ENCODE measurements at regions not wholly inside any gene's neighbourhood (a gene's known extent, or its start where the extent isn't known, plus 50 kb on each side); places are given as distances from the start of the nearest gene placed in this dataset.
"Not testable (repeated sequence)": the region's sequence is repeated elsewhere in the genome, so short reads cannot be mapped to it uniquely, and the experiment has no call there.

- H3K27ac ChIP-seq; DNase-seq (ENCODE audit: low read depth, low spot score): not testable (repeated sequence)
Observed at GRCh38 chr1:104135036-104135435, 385.3 kb downstream of the AMY1C start.

- H3K27ac ChIP-seq: no peak overlapping the region
Observed at GRCh38 chr1:104136621-104137020, 386.9 kb downstream of the AMY1C start.

GRCh38 chr1:104156738-104157137, 407.0 kb downstream of the AMY1C start:
- no peak overlapping the region for H3K27ac ChIP-seq
- no peak for DNase-seq (ENCODE audit: low read depth, low spot score)

More at GRCh38 chr1:104136621-104137020, 386.9 kb downstream of the AMY1C start:
- no peak for DNase-seq (ENCODE audit: low read depth, low spot score)

- DNase-seq (ENCODE audit: low read depth, low spot score): no peak
- H3K27ac ChIP-seq: no peak overlapping the region
Observed at GRCh38 chr1:104163912-104164476, 414.3 kb downstream of the AMY1C start.

- no peak for DNase-seq (ENCODE audit: low read depth, low spot score)
- H3K27ac ChIP-seq: no peak overlapping the region
Observed at GRCh38 chr1:104172243-104172681, 422.6 kb downstream of the AMY1C start.

- H3K27ac ChIP-seq: no peak overlapping the region
- no peak for DNase-seq (ENCODE audit: low read depth, low spot score)
Observed at GRCh38 chr1:104182251-104182650, 432.6 kb downstream of the AMY1C start.

GRCh38 chr1:104189207-104189606, 439.5 kb downstream of the AMY1C start:
- H3K27ac ChIP-seq: no peak overlapping the region
- no peak for DNase-seq (ENCODE audit: low read depth, low spot score)

GRCh38 chr1:104190821-104191220, 441.1 kb downstream of the AMY1C start:
- H3K27ac ChIP-seq: no peak overlapping the region
- no peak for DNase-seq (ENCODE audit: low read depth, low spot score)

- no peak overlapping the region for H3K27ac ChIP-seq
- DNase-seq (ENCODE audit: low read depth, low spot score): peak; percentile 16
Observed at GRCh38 chr1:104195395-104195794, 445.7 kb downstream of the AMY1C start.

GRCh38 chr1:104196136-104196535, 446.4 kb downstream of the AMY1C start:
- no peak for DNase-seq (ENCODE audit: low read depth, low spot score)
- no peak overlapping the region for H3K27ac ChIP-seq

- H3K27ac ChIP-seq: no peak overlapping the region
- no peak for DNase-seq (ENCODE audit: low read depth, low spot score)
Observed at GRCh38 chr1:104197516-104197915, 447.8 kb downstream of the AMY1C start.

- DNase-seq (ENCODE audit: low read depth, low spot score): no peak
- no peak overlapping the region for H3K27ac ChIP-seq
Observed at GRCh38 chr1:104212239-104212638, 462.5 kb downstream of the AMY1C start.

GRCh38 chr1:104217395-104217986, 467.8 kb downstream of the AMY1C start:
- not testable (repeated sequence) for H3K27ac ChIP-seq; DNase-seq (ENCODE audit: low read depth, low spot score)

GRCh38 chr1:104229860-104230259, 480.2 kb downstream of the AMY1C start:
- DNase-seq (ENCODE audit: low read depth, low spot score): no peak
- no peak overlapping the region for H3K27ac ChIP-seq

GRCh38 chr1:104231676-104232075, 482.0 kb downstream of the AMY1C start:
- DNase-seq (ENCODE audit: low read depth, low spot score): no peak
- H3K27ac ChIP-seq: no peak overlapping the region

GRCh38 chr1:104235141-104235540, 485.4 kb downstream of the AMY1C start:
- no peak overlapping the region for H3K27ac ChIP-seq
- no peak for DNase-seq (ENCODE audit: low read depth, low spot score)

GRCh38 chr1:104238991-104239390, 489.3 kb downstream of the AMY1C start:
- DNase-seq (ENCODE audit: low read depth, low spot score): no peak
- H3K27ac ChIP-seq: no peak overlapping the region

- no peak for DNase-seq (ENCODE audit: low read depth, low spot score)
- H3K27ac ChIP-seq: no peak overlapping the region
Observed at GRCh38 chr1:104248385-104248784, 498.7 kb downstream of the AMY1C start.

- H3K27ac ChIP-seq: no peak overlapping the region
- no peak for DNase-seq (ENCODE audit: low read depth, low spot score)
Observed at GRCh38 chr1:104259481-104259880, 509.8 kb downstream of the AMY1C start.

- not testable (repeated sequence) for DNase-seq (ENCODE audit: low read depth, low spot score); H3K27ac ChIP-seq
Observed at GRCh38 chr1:104263110-104263509, 513.4 kb downstream of the AMY1C start.

- H3K27ac ChIP-seq: no peak overlapping the region
- no peak for DNase-seq (ENCODE audit: low read depth, low spot score)
Observed at GRCh38 chr1:104264521-104264920, 514.8 kb downstream of the AMY1C start.

- no peak overlapping the region for H3K27ac ChIP-seq
- DNase-seq (ENCODE audit: low read depth, low spot score): no peak
Observed at GRCh38 chr1:104265163-104265562, 515.5 kb downstream of the AMY1C start.

Data from epithelial cell of prostate (primary cell).